ENCODE measurements at regions not wholly inside any gene's neighbourhood (a gene's known extent, or its start where the extent isn't known, plus 50 kb on each side); places are given as distances from the start of the nearest gene placed in this dataset.

DNA sequence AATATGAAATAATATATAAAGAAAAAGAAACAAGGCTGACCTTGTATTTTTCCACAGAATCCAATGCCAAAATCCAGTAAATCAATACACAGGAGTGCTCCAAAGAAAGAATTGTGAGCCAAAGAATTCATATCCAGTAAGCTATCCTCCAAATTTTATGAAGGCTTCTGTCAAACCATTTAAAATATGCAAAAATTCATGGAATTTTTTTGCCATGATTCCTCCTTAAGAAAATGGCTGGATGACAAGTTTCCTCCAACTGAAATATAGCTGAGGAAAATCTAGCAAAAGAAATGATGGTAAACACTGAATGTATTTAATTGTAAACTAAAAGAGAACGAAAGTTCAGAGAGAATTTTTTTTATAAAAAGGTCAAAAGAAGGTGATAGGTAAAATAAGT, 290.3 kb downstream of the UBE3D start:
- TF ChIP-seq CTCF (IDR thresholded peaks at IDR 0.05) (no peak), POLR2AphosphoS5 (IDR thresholded peaks at IDR 0.05) (no peak), EP300 (IDR thresholded peaks at IDR 0.05) (no peak), POLR2A (IDR thresholded peaks at IDR 0.05) (no peak)
- no peak overlapping the region for H3K27ac ChIP-seq
- WGBS, 5 donors = 29 to 60% (median 44%) methylated on average over 1 of the region's 1 CpG
- no peaks in the 10 kb centered on the region for H3K27me3 ChIP-seq
- no peak for DNase-seq
- no peaks in the 10 kb centered on the region for H3K4me1 ChIP-seq
- H3K4me3 ChIP-seq = no peak overlapping the region
- no peaks in the 10 kb centered on the region for H3K9me3 ChIP-seq
- H3K36me3 ChIP-seq = no peaks in the 10 kb centered on the region
- intact Hi-C loops (cut with DNase I; ENCODE audit: low total_unique reads) = no loop called here

- no peaks in the 10 kb centered on the region for H3K4me1 ChIP-seq
- WGBS, 5 donors = 55 to 70% (median 64%) methylated on average over 1 of the region's 1 CpG
- no peaks in the 10 kb centered on the region for H3K9me3 ChIP-seq
- TF ChIP-seq EP300 (IDR thresholded peaks at IDR 0.05) (no peak), CTCF (IDR thresholded peaks at IDR 0.05) (no peak), POLR2A (IDR thresholded peaks at IDR 0.05) (no peak), POLR2AphosphoS5 (IDR thresholded peaks at IDR 0.05) (no peak)
- H3K36me3 ChIP-seq = no peaks in the 10 kb centered on the region
- no peak overlapping the region for H3K4me3 ChIP-seq
- DNase-seq = no peak
- H3K27ac ChIP-seq = no peak overlapping the region
- intact Hi-C loops (cut with DNase I; ENCODE audit: low total_unique reads) = no loop called here
- no peaks in the 10 kb centered on the region for H3K27me3 ChIP-seq
Measured at GRCh38 chr6:82775981-82776380, 289.7 kb downstream of the UBE3D start.

DNA sequence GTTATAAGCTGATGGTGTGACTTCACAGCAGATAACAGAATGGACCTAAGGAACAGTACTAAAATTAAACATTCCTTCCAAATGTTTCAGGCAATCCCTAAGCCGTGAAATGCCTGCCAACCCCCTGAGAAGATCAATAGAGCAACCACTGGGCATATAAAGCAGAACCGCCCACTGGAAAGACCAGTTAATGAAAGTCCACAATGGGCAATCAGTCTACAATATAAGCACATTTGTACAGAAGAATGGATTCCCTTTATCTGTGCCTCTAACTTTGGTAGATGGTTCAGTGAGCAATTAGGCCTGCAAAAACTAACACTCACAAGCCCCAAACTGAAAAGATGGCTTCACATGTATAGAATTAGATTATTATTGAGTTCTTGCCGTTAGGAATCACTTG, 286.6 kb downstream of the UBE3D start:
- Histone ChIP-seq H3K36me3 (no peaks in the 10 kb centered on the region), H3K4me1 (no peaks in the 10 kb centered on the region), H3K27ac (no peak overlapping the region), H3K4me3 (no peak overlapping the region), H3K9me3 (no peaks in the 10 kb centered on the region), H3K27me3 (no peaks in the 10 kb centered on the region)
- WGBS, 5 donors = 54 to 64% (median 58%) methylated on average over 3 of the region's 3 CpGs
- TF ChIP-seq POLR2AphosphoS5 (IDR thresholded peaks at IDR 0.05) (no peak), CTCF (IDR thresholded peaks at IDR 0.05) (no peak), POLR2A (IDR thresholded peaks at IDR 0.05) (no peak), EP300 (IDR thresholded peaks at IDR 0.05) (no peak)
- intact Hi-C loops (cut with DNase I; ENCODE audit: low total_unique reads) = no loop called here
- no peak for DNase-seq

DNA sequence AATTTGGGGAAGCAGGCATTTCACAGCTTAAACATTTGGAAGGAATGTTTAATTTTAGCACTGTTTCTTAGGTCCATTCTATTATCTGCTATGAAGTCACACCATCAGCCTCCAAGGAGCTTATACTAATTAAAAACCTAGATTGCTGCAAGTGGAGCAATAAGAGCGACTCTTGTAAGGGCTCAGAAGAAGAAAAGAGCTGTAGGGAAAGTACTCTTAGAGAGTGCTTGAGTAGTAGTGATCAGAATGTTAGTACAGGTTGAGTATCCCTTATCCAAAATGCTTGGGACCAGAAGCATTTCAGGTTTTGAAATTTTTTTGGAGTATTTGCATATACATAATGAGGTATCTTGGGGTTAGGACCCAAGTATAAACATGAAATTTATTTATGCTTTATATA, 285.3 kb downstream of the UBE3D start:
- no peaks in the 10 kb centered on the region for H3K4me1 ChIP-seq
- no peaks in the 10 kb centered on the region for H3K27me3 ChIP-seq
- 60 to 86% (median 72%) methylated on average over 1 of the region's 1 CpG for WGBS, 5 donors
- no peak for DNase-seq
- H3K9me3 ChIP-seq = no peaks in the 10 kb centered on the region
- TF ChIP-seq POLR2A (IDR thresholded peaks at IDR 0.05) = no peak
- TF ChIP-seq EP300 (IDR thresholded peaks at IDR 0.05) = no peak
- no peak for TF ChIP-seq POLR2AphosphoS5 (IDR thresholded peaks at IDR 0.05)
- TF ChIP-seq CTCF (IDR thresholded peaks at IDR 0.05) = no peak
- H3K27ac ChIP-seq = no peak overlapping the region
- no peaks in the 10 kb centered on the region for H3K36me3 ChIP-seq
- intact Hi-C loops (cut with DNase I; ENCODE audit: low total_unique reads) = no loop called here
- no peak overlapping the region for H3K4me3 ChIP-seq
